Adrenal gland (tissue), 5 donors: ENCODE measurements at regions not wholly inside any gene's neighbourhood (a gene's known extent, or its start where the extent isn't known, plus 50 kb on each side); places are given as distances from the start of the nearest gene placed in this dataset.

Source experiments
- CTCF ChIP-seq, 6 experiments: fragments of 450-650 bp in 4 of 6; fragments of 200-600 bp in 2 of 6; sonication (generic) in 1 of 6; IDR thresholded peaks; 1 replicate in 5 of 6; 2 replicates in 1 of 6; pipeline versions ENCODE4 v1.5.1 to v1.8.0; 2016 to 2021; ENCODE audit warnings: antibody characterized with exemption in 6 of 6, mild to moderate bottlenecking in 2 of 6, moderate library complexity in 1 of 6
- POLR2A ChIP-seq, 2 donors: fragments of 450-650 bp; IDR thresholded peaks; one replicate each; pipeline ENCODE4 v1.6.1; 2017; ENCODE audit warnings: antibody characterized with exemption in 2 of 2, mild to moderate bottlenecking in 2 of 2, moderate library complexity in 1 of 2
- donor health status: DM: no; HTN: no; CAD: no.

DNA sequence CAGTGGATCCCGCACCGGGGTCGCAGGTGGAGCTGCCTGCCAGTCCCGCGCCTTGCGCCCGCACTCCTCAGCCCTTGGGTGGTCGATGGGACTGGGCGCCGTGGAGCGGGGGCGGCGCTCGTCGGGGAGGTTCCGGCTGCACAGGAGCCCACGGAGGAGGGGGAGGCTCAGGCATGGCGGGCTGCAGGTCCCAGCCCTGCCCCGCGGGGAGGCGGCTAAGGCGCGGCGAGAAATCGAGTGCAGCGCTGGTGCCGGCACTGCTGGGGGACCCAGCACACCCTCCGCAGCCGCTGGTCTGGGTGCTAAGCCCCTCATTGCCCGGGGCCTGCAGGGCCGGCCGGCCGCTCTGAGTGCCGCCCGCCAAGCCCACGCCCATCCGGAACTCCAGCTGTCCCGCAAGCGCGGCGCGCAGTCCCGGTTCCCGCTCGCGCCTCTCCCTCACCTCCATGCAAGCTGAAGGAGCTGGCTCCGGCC lies 120.6 kb upstream of the MEF2C start:
- no peak for TF ChIP-seq POLR2A (IDR thresholded peaks at IDR 0.05)
- TF ChIP-seq CTCF (IDR thresholded peaks at IDR 0.05), result no peak
